CD4-positive, alpha-beta T cell treated with Interleukin-1 beta for 1 hour (primary cell): ENCODE measurements at regions not wholly inside any gene's neighbourhood (a gene's known extent, or its start where the extent isn't known, plus 50 kb on each side); places are given as distances from the start of the nearest gene placed in this dataset.

Experiments used
- DNase-seq, 2 donors: peaks; one replicate each; pipeline ENCODE4 v3.0.0-alpha.2; 2020 to 2022

DNA sequence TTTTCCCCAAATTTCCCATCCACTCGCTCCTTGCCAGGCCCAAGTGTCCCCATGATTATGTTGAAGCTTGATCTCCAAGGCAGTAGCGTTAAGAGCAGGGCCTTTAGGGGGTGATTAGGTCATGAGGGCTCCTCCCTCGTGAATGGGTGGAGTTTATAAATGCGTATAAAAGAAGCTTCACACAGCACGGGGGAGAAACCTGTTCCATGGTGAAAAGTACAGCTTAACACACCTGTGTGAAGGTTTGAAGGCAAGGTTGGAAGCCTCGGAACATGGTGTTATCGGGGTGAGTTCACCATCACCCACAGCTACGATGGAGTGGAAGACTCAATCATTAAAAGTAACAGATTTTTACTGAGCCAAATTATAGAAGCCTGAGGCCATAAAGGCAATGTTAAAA, 137.4 kb upstream of the ALKAL2 start:
- no peak for DNase-seq

DNA sequence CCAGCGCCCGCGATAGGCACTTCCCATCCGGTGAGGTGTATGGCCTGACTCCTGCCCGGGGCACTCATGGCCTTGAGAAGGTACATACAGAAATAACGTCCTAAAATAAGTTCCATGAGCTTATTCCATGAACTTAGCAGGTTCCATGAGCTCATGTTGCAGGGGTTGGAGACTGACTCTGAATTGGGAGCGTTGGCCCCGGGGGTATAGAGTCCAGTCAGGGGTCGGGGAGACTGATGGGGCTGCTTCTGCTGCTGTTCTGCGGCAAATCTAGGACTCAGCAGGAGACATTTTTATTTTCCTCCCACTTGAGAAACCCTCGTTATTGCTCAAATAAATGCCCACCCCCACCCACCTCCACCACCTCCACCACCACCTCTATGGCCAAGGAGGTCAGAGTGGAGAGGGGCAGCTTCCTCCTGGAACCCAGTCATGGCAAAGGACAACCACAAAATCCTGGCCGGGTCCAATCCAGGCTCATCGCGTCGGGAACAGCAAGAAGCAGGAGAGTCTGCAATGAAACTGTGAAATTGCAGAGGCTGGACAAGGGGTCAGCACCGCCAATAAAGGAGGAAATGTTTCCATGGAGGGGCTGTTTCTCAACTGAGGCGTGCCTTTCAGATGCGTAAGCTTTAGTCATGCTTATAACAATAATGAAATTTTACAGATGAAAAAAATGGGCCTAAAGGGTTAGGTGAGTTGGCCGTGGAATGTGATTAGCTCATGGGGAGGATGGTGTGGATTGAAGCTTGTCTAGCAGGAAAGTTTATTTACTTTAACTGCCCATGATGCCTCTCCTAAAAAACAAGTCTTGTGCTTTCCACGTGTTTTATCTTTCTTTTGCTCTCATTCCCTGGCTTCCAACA, 136.6 kb upstream of the ALKAL2 start:
- DNase-seq, result no peak

DNA sequence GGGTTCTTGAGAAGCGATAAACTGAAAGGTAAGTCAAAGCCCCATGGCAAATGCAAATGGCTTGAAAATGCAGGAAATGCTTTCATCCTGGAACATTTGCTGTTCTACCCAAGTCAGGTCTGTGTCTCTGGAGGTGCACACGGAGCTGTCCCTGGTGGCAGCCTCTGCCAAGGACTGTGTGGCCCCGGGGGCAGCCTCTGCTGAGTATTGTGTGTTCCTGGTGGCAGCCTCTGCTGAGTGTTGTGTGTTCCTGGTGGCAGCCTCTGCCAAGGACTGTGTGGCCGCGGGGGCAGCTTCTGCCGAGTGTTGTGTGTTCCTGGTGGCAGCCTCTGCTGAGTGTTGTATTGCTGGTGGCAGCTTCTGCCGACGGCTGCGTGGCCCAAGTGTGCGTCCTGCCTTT, 135.6 kb upstream of the ALKAL2 start:
- no peak for DNase-seq

DNA sequence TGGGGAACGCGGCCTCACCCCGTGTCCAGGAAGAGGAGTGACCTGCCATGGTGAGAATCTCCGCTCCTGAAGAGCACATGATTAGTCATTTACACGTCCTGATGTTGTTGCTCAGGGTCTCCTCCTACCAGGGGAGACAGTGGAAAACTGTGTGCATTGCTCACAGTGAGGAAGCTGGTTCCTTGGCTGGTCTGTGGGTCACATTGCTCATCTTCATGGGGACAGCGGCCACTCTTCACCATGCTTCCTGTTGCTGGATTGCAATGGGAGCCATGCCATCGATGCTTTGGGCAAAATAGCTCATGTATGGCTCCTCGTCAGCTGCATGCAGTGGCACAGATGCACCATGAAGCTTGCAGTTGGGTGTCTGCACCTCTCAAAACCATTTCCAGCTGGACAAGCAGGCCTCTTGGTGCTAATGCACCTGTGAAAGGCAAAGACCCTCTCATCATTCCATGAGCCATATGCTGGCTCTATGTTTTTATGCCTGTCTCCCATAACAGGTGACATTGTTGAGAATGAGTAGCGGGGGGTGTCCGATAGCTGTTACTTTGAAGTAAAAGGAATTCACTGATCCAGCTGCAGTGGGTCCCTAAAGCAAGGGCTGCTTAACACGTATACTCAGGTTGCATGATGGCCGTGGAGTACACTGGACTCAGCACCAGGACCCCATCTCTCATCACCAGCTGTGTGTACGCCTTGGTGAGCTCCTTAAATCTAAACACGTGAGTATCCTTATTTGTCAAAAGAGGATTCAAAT, 135.0 kb upstream of the ALKAL2 start:
- no peak for DNase-seq

DNA sequence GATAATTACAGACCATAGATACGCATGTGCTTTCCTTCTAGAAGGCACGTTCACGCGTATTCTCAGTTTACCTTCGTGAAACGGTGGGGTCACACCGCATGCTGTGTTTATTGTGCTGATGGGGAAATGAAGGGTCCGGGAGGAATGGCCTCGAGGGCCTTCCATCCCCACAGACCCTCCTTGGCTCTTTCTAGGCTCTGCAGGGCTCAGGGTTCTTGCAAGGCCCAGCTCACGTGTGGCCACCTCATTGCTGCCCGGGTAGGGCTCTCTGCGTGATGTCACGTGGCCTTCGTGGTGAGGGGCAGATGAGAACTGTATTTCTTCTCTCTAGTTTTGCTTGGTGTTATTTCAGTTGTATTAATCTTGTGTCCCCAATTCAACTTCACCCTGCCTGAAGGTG, 133.5 kb upstream of the ALKAL2 start:
- DNase-seq, result no peak

DNA sequence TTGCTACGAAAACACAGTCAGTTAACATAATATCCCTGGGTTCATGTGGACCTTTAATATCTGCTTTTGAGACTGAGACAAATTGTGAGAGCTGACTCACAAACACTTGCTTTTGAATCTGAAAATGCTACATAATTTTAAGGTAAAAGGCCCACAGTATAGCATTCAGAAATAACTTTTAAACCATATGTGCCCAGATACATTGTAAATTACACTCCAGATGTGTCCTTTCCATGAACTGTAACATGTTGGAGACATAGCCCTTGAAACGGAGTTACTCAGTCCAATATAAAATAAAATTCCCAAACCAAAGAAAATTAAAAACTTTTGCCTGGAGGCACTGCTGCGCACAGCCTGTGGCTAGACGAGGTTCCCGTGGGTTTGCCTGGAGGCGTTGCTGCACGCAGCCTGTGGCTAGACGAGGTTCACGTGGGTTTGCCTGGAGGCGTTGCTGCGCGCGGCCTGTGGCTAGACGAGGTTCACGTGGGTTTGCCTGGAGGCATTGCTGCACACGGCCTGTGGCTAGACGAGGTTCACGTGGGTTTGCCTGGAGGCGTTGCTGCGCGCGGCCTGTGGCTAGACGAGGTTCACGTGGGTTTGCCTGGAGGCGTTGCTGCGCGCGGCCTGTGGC, 131.9 kb upstream of the ALKAL2 start:
- peak; percentile 17 to 20 for DNase-seq

DNA sequence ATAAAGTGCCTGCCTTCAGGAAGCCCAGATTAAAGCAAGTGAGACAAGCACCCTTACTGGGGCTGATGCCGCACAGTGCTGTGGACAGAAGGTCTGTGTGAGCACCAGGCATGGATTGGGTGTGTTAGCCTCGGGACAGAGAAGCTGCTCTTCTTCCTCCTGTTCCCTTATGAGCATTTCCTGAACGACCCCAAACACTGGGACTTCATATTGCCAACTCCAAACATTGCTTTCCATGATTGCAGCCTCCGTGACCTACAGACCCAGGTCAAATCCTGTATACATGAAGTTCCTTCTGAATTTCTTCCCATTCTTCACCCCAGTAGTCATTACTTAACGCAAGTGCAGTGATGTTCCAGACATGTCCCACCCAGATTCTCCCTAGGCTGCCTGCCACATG, 129.8 kb upstream of the ALKAL2 start:
- DNase-seq, result no peak

DNA sequence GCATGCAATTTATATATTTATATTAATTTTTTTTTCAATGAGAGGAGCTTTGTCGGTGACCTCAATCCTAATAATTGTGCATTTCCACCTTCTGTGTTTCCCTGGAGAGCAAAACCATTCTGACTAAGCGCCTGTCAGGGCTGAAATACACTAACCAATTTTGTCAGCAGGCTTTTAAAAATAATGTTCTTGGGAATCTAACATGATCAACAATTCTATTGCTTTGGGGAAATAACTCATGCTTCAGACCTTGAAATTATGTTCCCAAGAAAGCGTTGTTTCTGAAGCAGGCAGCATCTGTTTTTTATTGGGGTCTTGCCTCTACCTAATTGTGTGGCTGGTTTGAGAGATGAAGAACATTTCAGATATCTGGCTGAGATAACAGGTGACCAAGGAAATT, 129.1 kb upstream of the ALKAL2 start:
- DNase-seq, result no peak

DNA sequence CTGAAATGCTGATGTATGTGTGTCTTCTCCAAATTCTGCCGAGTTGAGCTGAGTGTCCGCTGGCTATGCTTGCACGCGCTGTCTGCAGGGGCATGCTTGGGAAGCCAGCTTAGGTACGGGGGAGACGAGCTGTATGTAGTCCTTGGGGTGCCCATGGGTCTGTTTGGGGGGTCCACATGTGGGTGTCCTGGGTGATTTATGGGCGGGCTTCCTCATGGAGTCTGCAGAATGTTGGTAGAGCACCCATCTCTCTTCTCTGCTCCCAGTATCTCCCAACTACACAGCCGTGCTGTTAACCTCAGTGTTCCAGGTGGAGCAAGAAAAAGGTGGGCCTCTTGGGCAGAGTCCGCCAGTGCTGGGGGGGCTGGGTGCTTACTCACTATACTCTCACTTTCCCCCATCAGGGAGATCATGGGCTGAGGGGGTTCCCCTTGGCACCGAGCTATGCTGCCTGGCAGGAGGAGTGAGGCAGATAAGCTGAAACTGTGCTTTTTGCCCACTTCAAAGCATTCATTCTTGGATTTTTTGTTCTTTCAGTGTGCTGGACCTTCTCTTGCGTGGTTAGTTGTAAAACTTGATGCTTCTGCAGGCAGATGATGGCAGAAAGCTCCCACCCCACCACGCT, 128.2 kb upstream of the ALKAL2 start:
- DNase-seq, result no peak

DNA sequence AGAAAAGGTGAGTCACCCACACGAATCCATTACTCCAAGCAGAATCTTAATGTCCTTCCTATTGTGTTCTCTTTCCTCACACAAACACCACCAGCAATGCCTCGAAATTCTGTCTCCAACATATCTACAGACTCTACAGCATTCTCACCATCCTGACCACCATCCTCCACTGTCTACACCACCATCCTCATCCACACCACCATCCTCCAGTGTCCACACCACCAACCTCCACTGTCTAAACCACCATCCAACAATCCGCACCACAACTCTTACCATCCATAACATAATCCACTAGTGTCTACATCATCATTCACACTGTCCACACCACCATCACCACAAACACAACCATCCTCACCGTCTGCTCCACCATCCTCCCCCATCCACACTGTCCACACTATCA, 121.6 kb upstream of the ALKAL2 start:
- DNase-seq, result no peak

DNA sequence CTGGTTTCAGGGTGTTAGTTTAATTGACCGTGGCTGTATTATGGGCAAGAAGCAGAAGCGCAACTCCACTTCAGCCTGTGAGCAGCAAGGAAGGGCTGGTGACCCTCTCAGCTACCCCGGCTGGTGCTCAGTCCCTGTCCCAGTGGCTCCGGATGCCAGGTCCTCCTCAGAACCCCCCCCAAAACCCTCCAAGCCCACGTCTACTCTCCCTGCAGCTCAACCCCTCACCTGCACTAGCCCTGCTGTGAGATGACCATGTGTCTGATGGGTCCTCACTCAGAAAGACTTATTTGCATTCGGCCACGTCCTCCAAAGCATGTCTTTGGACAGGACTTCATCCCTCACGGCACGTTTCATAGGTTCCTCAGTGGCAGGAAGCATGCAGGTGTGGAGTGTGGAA, 119.7 kb upstream of the ALKAL2 start:
- no peak for DNase-seq

DNA sequence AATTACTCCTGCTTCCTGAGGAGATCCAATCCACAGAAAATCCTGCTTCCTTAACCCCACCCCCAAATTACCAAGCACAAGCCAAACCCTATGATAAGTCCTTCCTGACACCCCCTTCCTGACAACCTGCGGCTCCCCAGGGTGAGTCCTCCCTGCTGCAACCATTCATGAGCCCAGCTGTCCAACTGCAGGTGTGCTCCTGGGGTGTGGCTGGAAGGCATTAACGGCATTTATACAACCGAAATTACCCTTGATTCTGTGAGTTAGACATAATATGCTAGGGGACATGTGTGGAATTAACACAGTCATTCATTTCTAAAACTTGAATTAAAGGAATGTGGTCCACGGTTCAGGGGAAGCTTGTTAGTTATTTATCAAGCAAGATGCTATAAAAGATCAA, 119.0 kb upstream of the ALKAL2 start:
- no peak for DNase-seq

DNA sequence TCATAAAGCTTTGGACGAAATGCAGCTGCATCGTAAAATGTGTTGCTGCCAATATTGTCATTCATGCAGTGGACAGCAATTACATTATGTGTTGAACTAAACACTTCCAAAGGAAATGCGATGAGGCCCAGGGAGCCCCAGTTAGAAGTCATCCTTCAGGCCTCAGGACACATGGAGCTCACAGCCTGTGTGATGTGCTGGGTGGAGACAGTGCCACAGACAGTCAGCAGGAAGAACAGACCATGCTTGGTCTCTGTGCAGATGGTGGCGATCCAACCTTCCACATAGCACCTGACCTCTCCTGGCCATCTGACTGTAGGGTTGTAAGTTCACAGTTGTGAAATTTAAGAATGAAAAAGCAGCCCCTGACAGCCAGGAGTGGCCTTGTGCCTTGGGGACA, 118.3 kb upstream of the ALKAL2 start:
- DNase-seq, result no peak

DNA sequence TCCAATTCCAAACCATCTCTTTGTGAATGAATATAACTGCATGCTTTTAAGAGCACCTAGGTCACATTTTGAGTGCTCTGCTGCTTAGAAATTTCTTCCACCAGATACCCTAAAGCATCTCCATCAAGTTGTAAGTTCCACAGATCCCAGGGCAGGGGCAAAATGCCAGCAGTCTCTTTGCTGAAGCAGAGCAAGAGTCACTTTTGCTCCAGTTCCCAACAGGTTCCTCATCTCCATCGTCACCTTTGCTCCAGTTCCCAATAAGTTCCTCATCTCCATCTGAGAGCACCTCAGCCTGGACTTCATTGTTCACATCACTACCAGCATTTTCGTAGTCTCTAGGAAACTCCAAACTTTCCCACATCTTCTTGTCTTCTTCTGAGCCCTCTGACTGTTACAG, 116.7 kb upstream of the ALKAL2 start:
- DNase-seq, result no peak

DNA sequence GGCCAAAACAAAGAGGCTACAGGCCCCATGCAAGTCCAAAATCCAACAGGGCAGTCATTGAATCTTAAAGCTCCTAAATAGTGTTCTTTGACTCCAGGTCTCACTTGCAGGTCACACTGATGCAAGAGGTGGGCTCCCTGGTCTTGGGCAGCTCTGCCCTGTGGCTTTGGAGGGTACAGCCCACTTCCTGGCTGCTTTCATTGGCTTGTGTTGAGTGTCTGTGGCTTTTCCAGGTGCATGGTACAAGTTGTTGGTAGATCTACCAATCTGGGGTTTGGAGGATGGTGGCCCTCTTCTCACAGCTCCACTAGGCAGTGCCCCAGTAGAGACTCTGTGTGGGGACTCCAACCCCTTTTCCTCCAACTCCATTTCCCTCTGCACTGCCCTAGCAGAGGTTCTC, 115.8 kb upstream of the ALKAL2 start:
- no peak for DNase-seq

DNA sequence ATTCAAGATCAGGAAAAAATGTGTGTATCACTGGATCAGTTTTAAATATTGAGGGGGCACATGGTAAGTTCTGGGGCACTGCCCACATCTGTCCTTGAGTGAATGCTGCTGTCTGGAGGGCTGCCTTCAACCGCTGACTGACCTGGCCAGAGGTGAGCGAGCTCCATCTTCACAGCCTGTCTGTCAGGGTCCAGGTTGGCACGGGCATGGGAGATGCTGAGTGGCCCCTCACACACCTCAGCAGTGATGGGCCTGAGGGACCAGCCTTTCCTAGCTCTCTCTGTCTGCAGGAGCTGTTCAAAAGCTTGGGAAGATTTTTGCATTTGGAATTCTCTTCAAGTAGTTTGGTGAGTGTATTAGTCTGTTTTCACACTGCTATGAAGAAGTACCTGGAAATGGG, 114.8 kb upstream of the ALKAL2 start:
- DNase-seq, result no peak

DNA sequence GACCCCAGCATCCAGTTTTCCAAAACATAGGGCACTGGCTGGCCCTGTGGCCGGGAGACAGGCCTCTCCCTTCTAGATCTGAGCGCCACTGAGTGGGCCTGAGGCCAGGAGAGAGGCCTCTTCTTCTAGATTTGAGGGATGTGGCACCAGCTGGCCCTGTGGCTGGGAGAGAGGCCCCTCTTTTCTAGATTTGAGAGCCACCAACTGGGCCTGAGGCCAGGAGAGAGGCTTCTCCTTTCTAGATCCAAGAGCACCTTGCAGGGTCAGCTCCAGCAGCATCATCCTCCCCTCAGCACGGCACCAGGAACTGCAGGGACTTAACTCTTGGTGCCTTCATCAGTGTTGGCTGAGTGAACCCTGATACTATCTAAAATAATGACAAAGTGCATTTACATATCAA, 114.3 kb upstream of the ALKAL2 start:
- DNase-seq, result no peak

DNA sequence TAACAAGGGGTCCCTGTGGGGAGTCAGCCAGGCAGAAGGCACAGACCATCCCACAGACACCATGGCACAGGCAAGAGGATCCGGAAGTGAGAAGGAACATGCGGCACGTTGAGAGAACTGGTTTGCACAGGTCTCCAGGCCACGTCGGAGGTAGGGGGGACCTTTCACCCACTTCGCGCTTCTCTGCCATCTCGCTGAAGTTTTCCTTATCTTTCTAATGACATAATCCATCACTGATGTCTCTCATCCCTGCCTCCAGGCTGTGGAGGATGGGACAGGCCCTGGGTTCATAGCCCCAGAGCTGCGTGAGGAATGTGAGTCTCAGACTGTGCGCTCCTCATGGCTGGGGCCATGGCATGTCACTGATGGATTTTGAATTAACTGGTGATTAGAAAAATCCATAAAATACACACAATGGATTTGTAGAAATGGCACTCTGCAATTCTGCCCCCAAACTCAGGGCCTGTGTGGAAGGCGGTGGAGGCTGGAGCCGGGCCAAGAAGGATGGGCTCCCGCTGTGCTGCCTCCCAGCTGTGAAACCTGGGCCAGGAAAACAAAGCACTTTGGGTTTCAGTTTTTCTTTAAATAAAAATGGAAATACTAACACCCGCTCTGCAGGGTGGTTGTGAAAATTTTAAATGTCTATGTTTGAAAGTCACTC, 113.3 kb upstream of the ALKAL2 start:
- no peak for DNase-seq

DNA sequence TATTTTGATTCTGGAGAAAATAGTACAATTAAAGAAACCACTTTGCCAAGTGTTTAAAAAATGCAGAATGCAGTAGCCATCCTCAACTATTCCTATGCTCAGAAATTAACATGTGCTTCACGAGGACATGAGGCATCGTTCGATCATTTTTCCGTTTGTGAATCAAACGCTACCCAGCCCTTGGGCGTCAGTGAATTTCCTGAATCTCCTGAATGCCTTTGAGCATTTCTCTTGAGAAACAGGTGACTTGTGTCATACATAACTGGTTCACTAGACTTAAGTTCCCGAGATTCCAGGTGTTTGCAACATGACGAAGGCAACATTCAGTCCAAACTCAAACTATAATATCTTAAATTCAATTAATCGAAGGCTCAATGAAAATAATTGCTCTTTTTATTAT, 110.0 kb upstream of the ALKAL2 start:
- no peak for DNase-seq

DNA sequence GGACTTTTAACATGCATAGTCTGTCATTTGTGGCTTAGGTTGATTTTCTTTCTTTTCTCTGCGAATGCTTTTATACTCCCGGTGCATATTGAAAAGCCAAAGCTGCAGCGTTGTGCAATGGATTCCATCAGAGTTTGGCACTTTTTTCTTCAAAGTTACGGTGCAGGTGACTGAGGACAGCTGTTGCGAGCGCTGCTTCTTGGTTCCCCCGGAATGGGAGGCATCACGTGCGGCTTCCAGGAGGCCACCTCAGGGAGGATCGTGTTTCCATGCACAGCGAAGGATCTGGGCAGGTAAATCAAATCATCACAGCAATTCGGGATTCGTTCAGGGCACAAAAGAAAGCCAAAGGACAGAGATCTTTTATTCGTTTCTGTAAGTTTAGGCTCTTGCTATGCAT, 109.6 kb upstream of the ALKAL2 start:
- no peak for DNase-seq

DNA sequence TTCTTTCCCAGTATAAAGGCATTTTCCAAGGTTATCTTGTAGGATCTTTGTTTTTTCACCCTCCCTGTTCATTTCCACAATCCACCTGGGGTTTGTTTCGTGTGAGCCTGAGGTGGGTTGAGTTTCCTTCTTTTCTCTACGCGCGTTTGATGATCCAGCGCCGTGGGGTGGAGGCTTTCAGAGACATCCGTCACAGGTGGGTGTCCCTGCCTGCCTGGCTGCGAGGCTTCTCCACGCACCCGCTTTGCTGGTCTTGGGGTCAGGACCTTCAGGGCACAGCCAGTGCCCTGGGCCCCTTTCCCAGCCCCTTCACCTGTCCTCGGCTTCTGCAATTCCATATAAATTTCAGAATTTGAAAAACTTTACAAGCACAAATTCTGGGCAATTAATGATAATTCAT, 109.0 kb upstream of the ALKAL2 start:
- DNase-seq, result no peak

DNA sequence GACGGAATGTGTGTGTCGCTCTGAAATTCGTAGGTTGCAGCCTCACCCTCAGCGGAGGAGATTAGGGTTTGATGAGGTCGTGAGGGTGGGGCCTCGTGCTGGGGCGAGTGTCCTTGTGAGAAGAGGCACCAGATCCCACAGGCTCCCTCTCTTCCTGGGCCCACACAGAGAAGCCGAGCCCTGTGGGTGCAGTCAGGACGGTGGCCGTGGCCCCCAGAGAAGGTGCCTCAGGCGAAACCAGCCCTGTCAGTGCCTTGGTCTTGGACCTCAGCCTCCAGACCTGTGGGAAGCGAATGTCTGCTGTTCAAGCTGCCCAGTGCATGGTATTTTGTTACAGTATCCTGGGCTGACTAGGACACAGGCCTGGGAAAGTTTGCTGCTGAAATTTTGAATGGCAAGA, 108.0 kb upstream of the ALKAL2 start:
- DNase-seq, result no peak
